ENCODE measurements at regions not wholly inside any gene's neighbourhood (a gene's known extent, or its start where the extent isn't known, plus 50 kb on each side); places are given as distances from the start of the nearest gene placed in this dataset.
"Not testable (repeated sequence)": the region's sequence is repeated elsewhere in the genome, so short reads cannot be mapped to it uniquely, and the experiment has no call there.

GRCh38 chr2:238531017-238531645 lies 104.4 kb downstream of the ASB1 start:
- TF ChIP-seq CTCF, POLR2A (IDR thresholded peaks at IDR 0.05): not testable (repeated sequence)
